ENCODE measurements at regions not wholly inside any gene's neighbourhood (a gene's known extent, or its start where the extent isn't known, plus 50 kb on each side); places are given as distances from the start of the nearest gene placed in this dataset.
"Not testable (repeated sequence)": the region's sequence is repeated elsewhere in the genome, so short reads cannot be mapped to it uniquely, and the experiment has no call there.

DNA sequence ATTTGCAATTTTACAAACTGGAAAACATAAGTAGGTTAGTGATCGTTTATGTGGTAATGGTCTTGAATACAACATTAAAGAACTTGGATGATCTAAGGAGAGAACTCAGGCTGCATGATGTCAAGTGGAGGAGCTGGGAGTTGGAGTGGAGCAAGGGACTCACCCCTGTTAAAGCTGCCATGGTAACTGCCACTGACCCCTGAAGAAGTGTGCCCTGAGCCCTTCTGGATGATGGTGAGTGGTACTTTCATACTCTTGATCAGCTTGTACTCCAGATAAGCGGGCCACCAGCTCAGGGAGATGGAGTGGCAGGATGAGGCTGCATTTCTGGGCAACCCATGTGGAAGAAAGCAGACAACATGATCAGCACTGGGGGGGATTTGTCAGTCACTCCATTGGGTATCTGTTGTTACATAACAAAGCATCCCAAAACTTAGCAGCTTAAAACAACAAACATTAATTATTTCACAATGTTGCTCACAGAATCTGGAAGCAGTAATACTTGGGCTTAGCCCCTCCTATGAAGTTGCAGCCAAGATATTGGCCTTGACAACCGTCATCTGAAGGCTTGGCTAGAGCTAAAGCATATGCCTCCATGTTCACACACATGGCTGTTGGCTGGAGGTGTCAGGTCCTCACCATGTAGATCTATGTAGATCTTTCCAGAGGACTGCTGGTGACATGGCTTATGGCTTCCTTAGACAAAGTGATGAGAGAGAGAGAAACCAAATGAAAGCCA is 213.8 kb downstream of the DUSP10 start:
- DNase-seq (ENCODE audit: low read depth) = peak; percentile 27

- not testable (repeated sequence) for DNase-seq (ENCODE audit: low read depth)
Measured at GRCh38 chr1:221530159-221530558, 211.7 kb downstream of the DUSP10 start.

GRCh38 chr1:221530791-221531190 is 211.1 kb downstream of the DUSP10 start:
- DNase-seq (ENCODE audit: low read depth) = no peak

GRCh38 chr1:221532071-221532773 is 209.7 kb downstream of the DUSP10 start:
- DNase-seq (ENCODE audit: low read depth) = no peak

- DNase-seq (ENCODE audit: low read depth) = no peak
Measured at GRCh38 chr1:221541296-221541695, 200.6 kb downstream of the DUSP10 start.

GRCh38 chr1:221543529-221544120 is 198.3 kb downstream of the DUSP10 start:
- DNase-seq (ENCODE audit: low read depth) = peak; percentile 33

- DNase-seq (ENCODE audit: low read depth) = no peak
Measured at GRCh38 chr1:221548942-221549341, 192.9 kb downstream of the DUSP10 start.

- no peak for DNase-seq (ENCODE audit: low read depth)
Measured at GRCh38 chr1:221549815-221550214, 192.1 kb downstream of the DUSP10 start.

DNA sequence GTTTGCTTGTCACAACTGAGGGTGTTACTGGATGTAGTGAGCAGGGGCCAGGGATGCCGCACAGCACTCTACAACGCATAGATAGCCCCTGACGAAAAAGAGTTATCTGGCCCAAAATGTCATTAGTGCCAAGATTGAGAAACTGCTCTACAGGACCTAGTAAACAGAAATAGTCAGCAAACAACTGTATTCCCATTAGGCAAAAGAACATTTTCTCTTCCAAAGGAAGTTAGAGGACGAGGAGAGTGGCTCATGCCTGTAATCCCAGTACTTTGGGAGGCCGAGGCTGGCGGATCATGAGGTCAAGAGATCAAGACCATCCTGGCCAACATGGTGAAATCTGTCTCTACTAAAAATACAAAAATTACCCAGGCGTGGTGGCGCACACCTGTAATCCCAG is 189.1 kb downstream of the DUSP10 start:
- DNase-seq (ENCODE audit: low read depth) = not testable (repeated sequence)

DNA sequence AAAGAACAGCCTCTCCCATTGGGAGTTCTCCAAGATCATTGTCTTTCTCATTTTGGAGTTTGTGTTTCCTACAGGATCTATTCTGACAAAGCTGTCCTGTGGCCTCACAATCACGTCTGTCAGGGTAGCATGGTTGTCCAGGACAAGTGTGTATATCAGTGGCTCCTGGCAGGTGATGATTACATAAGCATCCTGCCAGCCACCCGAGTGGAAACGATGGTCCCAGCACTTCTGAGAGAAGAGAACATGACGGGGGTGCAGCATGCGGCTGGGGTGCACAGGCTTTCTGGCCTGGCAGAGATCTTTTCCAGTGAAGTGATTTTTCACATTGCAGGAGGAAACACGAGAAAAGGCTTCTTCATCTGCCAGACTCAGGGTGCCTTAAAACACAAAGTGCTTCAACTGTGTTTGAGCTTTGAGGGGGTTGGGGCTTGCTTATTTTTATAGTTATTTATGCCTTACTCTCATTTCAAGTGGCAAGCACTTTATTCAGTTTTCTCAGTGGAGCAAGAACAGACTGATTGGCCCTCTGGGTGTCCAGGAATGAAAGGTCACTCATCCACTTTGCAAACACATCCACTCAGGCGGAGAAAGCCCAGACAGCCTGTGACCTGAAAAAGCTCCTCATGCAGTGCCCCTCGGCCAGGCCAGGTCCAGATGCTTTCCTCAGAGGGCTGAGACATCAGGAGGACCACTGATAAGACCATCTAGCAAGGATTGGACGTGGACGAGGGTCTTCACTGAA is 186.0 kb downstream of the DUSP10 start:
- DNase-seq (ENCODE audit: low read depth) = no peak

- DNase-seq (ENCODE audit: low read depth) = no peak
Measured at GRCh38 chr1:221556435-221556834, 185.5 kb downstream of the DUSP10 start.

DNA sequence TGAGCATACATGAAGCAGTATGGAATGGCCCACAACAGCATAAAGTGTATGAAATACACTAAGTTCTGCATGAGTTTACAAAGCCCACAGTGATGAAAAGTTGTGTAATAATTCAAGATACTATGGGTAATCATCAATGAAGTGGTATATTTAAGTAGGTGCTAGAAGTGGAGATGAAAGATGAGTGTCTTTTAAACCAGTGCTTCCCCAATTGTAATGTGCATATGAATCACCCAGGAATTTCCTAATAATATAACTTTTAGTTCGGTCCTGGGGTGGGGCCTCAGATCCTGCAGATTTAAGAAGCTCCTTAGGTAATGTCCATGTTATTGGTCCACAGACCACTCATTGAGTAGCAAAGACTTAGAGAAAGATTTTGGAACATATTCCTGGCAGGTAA is 184.9 kb downstream of the DUSP10 start:
- DNase-seq (ENCODE audit: low read depth) = no peak

DNA sequence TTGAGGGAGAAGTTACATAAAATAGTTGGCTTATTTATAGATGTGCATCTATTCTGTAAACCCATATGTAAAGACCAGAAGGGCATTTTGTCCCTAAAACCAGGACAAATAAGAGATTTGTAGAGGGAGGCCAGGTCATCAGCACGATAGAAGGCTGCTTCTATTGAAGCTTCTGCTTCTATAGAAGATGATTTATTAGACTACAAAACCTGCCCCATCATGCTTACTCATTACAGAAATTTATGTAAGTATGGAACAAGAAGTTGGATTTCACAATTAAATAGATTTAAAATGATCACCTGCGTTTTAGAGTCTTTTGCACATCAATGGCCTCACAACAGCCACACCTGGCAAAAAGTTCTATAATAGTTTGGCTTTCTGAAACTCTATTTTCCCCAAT is 183.5 kb downstream of the DUSP10 start:
- DNase-seq (ENCODE audit: low read depth) = no peak

DNA sequence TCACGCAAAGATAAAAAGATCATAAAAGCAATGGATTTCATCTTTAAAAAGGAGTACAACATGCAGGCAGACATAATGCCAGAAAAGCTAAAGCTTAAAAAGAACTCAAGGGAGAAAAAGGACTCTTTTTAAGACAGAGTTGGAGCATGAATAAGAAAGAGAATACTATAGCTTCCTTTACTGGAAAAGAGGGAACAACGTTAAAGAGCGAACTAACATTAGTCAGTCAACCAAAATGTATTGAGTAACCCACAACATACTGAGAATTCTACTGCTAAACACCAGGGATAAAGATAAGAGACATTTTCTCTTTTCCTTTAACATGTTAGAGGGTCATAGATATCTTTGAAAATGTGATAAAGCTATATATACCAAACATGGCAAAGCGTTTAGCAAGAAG is 182.0 kb downstream of the DUSP10 start:
- no peak for DNase-seq (ENCODE audit: low read depth)

DNA sequence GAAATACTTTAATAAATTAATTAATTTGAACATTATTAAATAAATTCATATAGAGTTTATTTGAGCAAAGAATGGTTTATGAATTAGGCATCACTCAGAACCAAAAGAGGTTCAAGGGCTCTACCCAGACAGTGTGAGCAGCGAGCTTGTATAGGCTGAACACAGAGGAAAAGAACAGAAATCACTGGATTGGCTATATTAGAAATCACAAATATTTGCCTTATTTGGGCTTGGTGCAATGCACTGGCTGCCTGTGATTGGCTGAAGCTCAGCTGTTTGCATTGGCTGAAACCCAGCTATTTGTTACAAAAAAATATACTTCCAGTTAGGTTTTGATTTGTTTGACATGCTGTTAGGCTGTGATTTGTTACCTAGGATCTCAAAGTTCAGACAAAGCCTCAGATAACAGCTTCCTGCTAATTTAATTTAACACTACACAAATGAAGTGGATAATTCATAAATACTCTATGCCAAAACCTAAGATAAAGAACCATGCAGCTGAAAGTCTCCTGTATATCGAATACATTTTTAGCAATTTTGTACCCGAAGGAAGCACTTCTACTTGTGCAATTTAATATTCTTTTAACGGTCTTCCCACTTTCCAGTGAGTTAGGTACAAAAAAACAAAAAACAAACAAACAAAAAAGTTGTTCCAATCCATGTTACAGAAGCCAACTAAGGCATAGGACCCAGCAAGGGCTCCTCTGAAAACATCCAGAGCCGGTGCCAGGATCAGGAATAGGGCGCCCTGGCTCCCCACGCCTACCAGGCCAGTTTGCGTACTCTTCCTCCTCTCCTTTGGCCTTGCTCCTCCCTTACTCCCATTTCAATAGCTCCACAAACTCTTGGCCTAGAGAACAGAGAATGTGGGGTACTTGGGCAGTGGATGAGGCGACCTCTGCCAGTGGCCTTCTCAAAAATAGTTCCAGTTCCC is 179.1 kb downstream of the DUSP10 start:
- no peak for DNase-seq (ENCODE audit: low read depth)

DNA sequence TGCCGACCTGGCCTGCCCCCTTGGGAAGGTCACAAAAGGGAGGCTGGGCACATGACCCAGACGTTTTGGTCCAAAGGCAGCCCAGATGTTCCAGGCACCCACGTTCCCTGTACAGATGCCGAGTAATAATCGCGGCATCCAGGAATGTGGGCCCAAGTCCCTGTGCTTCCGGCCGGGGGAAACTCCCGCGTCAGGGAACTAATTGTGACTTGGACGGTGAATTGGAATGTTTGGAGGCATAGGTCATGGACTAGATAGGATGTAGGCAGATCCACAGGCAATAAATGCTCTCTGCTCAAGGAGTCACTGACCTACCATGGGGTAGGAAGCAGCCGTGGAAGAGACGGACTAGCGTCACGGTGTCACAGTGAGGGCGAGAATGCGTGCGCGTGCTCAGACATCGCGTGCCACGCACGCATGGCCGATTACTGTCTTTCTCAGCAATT is 178.4 kb downstream of the DUSP10 start:
- DNase-seq (ENCODE audit: low read depth) = no peak

- no peak for DNase-seq (ENCODE audit: low read depth)
Measured at GRCh38 chr1:221564891-221565290, 177.0 kb downstream of the DUSP10 start.

DNA sequence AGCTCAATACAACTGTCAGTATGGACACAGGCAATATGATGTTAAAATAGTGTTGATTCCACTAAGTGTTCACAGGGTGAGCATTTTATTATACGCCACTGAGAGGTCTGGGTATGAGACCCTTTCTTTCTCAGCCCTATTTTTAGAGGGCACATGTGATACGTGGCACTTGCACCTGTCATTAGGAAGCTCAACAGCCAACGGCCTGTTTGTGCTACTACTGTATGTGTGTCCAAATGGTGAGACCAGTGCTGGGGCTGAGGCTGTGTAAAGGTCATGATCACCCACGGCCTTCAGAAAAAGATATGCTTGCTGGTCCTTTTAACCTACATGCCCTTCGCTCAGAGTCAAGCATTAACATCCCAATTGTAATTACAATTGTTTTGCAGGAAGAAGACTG is 176.2 kb downstream of the DUSP10 start:
- no peak for DNase-seq (ENCODE audit: low read depth)

GRCh38 chr1:221567859-221568507 is 173.9 kb downstream of the DUSP10 start:
- DNase-seq (ENCODE audit: low read depth) = no peak

DNA sequence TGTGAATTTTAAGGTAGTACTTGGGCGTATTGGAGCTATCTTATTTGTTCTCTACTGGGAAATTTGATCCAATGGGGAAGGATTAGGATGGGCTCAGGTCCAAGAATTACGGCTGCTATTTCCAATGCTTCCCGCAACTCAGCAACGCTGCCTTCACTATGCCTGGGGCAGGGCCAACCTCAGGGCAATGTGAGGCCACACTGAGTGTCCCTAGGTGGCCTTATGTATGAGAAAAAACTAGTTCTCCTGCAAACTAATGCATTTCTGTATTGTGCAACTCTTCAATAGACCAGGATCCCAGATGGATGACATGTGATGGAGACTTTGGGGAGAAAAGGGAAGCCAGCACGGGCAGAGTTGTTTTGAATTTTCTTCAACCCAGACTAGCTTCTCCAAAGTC is 168.1 kb downstream of the DUSP10 start:
- no peak for DNase-seq (ENCODE audit: low read depth)

GRCh38 chr1:221574529-221574928 is 167.4 kb downstream of the DUSP10 start:
- DNase-seq (ENCODE audit: low read depth) = no peak

Measured in fibroblast of the conjunctiva (primary cell).